Esophagus (tissue), 2 donors: ENCODE measurements at regions not wholly inside any gene's neighbourhood (a gene's known extent, or its start where the extent isn't known, plus 50 kb on each side); places are given as distances from the start of the nearest gene placed in this dataset.

ENCODE experiments used
- H3K27ac ChIP-seq, 2 donors: one replicate each; pipeline ENCODE4 v1.5.1; 2013; ENCODE audit warnings: low read depth in 2 of 2, mild to moderate bottlenecking in 2 of 2, inconsistent platforms in 1 of 2, low read length in 1 of 2, moderate library complexity in 1 of 2
- H3K27me3 ChIP-seq, 2 donors: one replicate each; pipeline ENCODE4 v1.6.1; 2013; ENCODE audit warnings: low read length in 2 of 2, control low read depth in 1 of 2, mild to moderate bottlenecking in 1 of 2; ENCODE audit not compliant: insufficient read depth in 2 of 2, control insufficient read depth in 1 of 2
- H3K36me3 ChIP-seq, 2 donors: one replicate each; pipeline ENCODE4 v1.6.1; 2013; ENCODE audit warnings: low read length in 1 of 2; ENCODE audit not compliant: control insufficient read depth in 2 of 2, insufficient read depth in 2 of 2
- H3K4me1 ChIP-seq, 2 donors: one replicate each; pipeline ENCODE4 v1.6.1; 2013; ENCODE audit warnings: low read length in 1 of 2; ENCODE audit not compliant: control insufficient read depth in 2 of 2, insufficient read depth in 2 of 2
- H3K4me3 ChIP-seq, 2 donors: one replicate each; pipeline ENCODE4 v1.5.1; 2013; ENCODE audit warnings: low read length in 2 of 2, mild to moderate bottlenecking in 2 of 2, low read depth in 1 of 2, moderate library complexity in 1 of 2
- H3K9me3 ChIP-seq, 2 donors: one replicate each; pipeline ENCODE4 v1.6.1; 2013; ENCODE audit warnings: mild to moderate bottlenecking in 2 of 2, low read depth in 1 of 2, low read length in 1 of 2, moderate library complexity in 1 of 2; ENCODE audit not compliant: control insufficient read depth in 2 of 2, insufficient read depth in 1 of 2
- WGBS, 2 donors: extraction: QIAGEN DNeasy Blood & Tissue Kit; methylation state at CpG; one replicate each; pipeline ENCODE4 v1.1.7; 2013; 5-methylcytosine and 5-hydroxymethylcytosine counted together
- donor health status: healthy with polysubstance abuse.
- donor health status: Bipolar disorder and iron deficiency.

DNA sequence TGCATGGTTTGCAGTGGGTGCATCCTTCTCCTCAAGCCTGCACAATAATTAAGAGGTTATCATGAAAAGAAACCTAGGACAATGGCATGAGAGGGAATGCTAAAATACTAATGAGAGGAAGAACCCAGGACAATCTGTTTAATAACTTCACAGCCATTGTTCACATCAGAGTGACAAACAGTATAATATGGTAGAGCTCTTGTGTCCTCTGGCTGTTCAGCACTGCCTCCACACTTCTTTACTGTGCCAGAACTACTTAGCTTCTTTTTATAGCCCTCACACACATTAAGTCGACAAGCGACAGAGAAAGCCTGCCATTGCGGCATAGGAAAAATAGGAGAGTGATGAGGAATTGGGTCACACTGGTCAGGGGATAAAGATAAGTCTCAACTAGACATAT is 65.0 kb upstream of the MEIS2 start:
- Histone ChIP-seq H3K4me1 (no peaks in the 10 kb centered on the region), H3K27ac (no peak overlapping the region), H3K4me3 (no peak overlapping the region), H3K36me3 (no peaks in the 10 kb centered on the region), H3K9me3 (no peaks in the 10 kb centered on the region), H3K27me3 (no peaks in the 10 kb centered on the region)
- 89 to 97% methylated on average over 3 of the region's 3 CpGs for WGBS, 2 donors

GRCh38 chr15:37166402-37166801 is 66.1 kb upstream of the MEIS2 start:
- H3K4me1 ChIP-seq = no peaks in the 10 kb centered on the region
- H3K27me3 ChIP-seq = no peaks in the 10 kb centered on the region
- WGBS, 2 donors = 68 to 77% methylated on average over 3 of the region's 3 CpGs
- no peaks in the 10 kb centered on the region for H3K9me3 ChIP-seq
- no peak overlapping the region for H3K4me3 ChIP-seq
- no peak overlapping the region for H3K27ac ChIP-seq
- H3K36me3 ChIP-seq = no peaks in the 10 kb centered on the region

DNA sequence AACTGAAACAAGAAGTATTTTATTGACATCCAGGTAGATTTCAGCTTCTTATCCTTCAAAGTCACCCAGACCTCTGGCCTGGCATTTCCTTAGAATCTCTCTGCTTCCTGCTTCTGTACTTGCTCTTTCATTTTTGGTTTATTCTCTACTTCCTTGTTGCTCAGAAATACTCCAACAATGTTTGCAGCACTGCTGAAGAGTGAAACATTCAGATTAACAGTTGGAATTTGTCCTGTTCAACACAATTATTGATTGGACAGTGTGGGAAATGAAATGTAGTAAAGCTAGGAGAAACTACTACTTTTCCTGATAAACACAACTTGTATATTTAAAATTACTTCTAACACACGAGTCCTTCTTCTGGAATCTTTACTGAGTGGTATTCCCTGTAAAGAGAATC is 81.0 kb upstream of the MEIS2 start:
- H3K27me3 ChIP-seq = no peaks in the 10 kb centered on the region
- no peaks in the 10 kb centered on the region for H3K4me1 ChIP-seq
- no peaks in the 10 kb centered on the region for H3K9me3 ChIP-seq
- no peak overlapping the region for H3K4me3 ChIP-seq
- H3K27ac ChIP-seq = no peak overlapping the region
- H3K36me3 ChIP-seq = no peaks in the 10 kb centered on the region
- 66 to 83% methylated on average over 1 of the region's 1 CpG for WGBS, 2 donors

GRCh38 chr15:37199545-37199944 is 99.2 kb upstream of the MEIS2 start:
- H3K36me3 ChIP-seq = no peaks in the 10 kb centered on the region
- no peak overlapping the region for H3K27ac ChIP-seq
- H3K4me3 ChIP-seq = no peak overlapping the region
- no peaks in the 10 kb centered on the region for H3K27me3 ChIP-seq
- H3K9me3 ChIP-seq = no peaks in the 10 kb centered on the region
- H3K4me1 ChIP-seq = no peaks in the 10 kb centered on the region
- WGBS, 2 donors = 53 to 58% methylated on average over 5 of the region's 5 CpGs

GRCh38 chr15:37203050-37203449 is 102.7 kb upstream of the MEIS2 start:
- H3K27me3 ChIP-seq = no peaks in the 10 kb centered on the region
- 63 to 75% methylated on average over 2 of the region's 2 CpGs for WGBS, 2 donors
- no peak overlapping the region for H3K4me3 ChIP-seq
- H3K9me3 ChIP-seq = no peaks in the 10 kb centered on the region
- H3K36me3 ChIP-seq = no peaks in the 10 kb centered on the region
- H3K4me1 ChIP-seq = no peaks in the 10 kb centered on the region
- H3K27ac ChIP-seq = no peak overlapping the region

DNA sequence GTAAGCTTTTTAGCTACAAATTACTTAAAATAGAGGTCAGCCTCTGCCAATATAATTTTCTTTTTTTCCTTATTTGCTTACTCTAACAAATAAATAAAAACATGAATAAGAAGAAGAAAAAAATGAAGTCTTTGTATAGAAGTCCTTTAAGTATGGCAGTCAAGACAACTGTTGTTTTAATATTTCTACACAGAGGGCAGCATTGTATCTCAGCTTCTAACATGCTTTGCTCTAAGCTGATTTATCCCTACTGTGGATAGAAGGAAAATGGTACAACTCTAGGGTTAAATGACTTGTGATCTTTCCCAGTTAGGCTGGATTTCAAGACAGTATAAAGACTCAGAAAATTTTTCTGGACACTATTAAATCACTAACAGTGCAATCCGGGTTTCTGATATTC is 104.3 kb upstream of the MEIS2 start:
- H3K4me3 ChIP-seq = no peak overlapping the region
- no peak overlapping the region for H3K27ac ChIP-seq
- H3K36me3 ChIP-seq = no peaks in the 10 kb centered on the region
- no peaks in the 10 kb centered on the region for H3K9me3 ChIP-seq
- H3K4me1 ChIP-seq = no peaks in the 10 kb centered on the region
- H3K27me3 ChIP-seq = no peaks in the 10 kb centered on the region
- 68 to 86% methylated on average over 1 of the region's 1 CpG for WGBS, 2 donors

DNA sequence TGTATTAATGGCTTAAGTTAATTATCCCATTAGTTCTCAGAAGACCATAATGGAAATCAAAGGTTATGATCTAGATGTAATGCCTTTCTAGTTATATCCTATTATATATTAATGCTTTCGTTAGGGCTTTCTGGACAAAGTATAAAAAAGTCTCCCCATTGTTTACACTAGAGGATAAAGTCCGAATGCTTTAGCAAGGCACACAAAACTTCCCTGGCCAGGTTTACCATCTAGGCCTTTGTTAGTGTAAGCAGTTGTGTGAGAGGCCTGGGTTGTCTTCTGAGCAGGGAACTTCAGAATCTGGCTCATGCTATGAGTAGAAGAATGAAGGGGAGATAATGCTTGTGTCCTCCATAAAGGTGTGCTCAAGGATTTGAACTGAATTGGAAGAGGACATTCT is 106.3 kb upstream of the MEIS2 start:
- no peaks in the 10 kb centered on the region for H3K9me3 ChIP-seq
- H3K4me3 ChIP-seq = no peak overlapping the region
- H3K36me3 ChIP-seq = no peaks in the 10 kb centered on the region
- no peak overlapping the region for H3K27ac ChIP-seq
- WGBS, 2 donors = 48 to 68% methylated on average over 2 of the region's 2 CpGs
- no peaks in the 10 kb centered on the region for H3K27me3 ChIP-seq
- H3K4me1 ChIP-seq = no peaks in the 10 kb centered on the region

- H3K36me3 ChIP-seq = no peaks in the 10 kb centered on the region
- no peaks in the 10 kb centered on the region for H3K27me3 ChIP-seq
- H3K4me1 ChIP-seq = no peaks in the 10 kb centered on the region
- no peak overlapping the region for H3K27ac ChIP-seq
- no peak overlapping the region for H3K4me3 ChIP-seq
- no peaks in the 10 kb centered on the region for H3K9me3 ChIP-seq
- WGBS, 2 donors = 67 to 76% methylated on average over 3 of the region's 3 CpGs
Observed at GRCh38 chr15:37208146-37209040, 108.0 kb upstream of the MEIS2 start.

- no peaks in the 10 kb centered on the region for H3K4me1 ChIP-seq
- no peak overlapping the region for H3K4me3 ChIP-seq
- H3K27me3 ChIP-seq = no peaks in the 10 kb centered on the region
- H3K36me3 ChIP-seq = no peaks in the 10 kb centered on the region
- H3K9me3 ChIP-seq = no peaks in the 10 kb centered on the region
- H3K27ac ChIP-seq = no peak overlapping the region
- WGBS, 2 donors = 89 to 100% methylated on average over 1 of the region's 1 CpG
Observed at GRCh38 chr15:37209041-37209363, 108.7 kb upstream of the MEIS2 start.

- Histone ChIP-seq H3K4me1 (no peaks in the 10 kb centered on the region), H3K27ac (no peak overlapping the region), H3K27me3 (no peaks in the 10 kb centered on the region), H3K36me3 (no peaks in the 10 kb centered on the region), H3K9me3 (no peaks in the 10 kb centered on the region), H3K4me3 (no peak overlapping the region)
- WGBS, 2 donors = 57 to 89% methylated on average over 1 of the region's 1 CpG
Observed at GRCh38 chr15:37217567-37217966, 117.2 kb upstream of the MEIS2 start.
